ENCODE measurements at regions not wholly inside any gene's neighbourhood (a gene's known extent, or its start where the extent isn't known, plus 50 kb on each side); places are given as distances from the start of the nearest gene placed in this dataset.

DNA sequence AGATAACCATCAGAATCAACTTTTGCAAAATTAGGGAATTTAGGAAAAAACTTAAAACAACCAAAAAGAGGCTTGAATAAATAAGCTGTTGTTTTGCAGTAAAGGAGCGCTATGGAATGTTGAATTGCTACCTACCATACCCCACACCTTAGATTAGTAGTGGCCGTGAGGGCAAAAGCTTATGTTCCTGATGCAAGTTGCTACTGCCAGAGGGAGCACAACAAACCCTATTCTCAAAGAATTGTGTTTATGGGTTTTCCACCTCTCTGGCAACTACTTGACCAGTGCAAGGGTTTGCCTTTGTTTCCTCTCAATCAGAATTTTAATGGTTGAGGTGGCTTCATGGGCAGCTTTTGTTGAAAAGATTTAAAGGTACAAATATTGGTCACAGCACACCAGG, 268.1 kb downstream of the LAS1L start:
- TF ChIP-seq, protein P1, sequence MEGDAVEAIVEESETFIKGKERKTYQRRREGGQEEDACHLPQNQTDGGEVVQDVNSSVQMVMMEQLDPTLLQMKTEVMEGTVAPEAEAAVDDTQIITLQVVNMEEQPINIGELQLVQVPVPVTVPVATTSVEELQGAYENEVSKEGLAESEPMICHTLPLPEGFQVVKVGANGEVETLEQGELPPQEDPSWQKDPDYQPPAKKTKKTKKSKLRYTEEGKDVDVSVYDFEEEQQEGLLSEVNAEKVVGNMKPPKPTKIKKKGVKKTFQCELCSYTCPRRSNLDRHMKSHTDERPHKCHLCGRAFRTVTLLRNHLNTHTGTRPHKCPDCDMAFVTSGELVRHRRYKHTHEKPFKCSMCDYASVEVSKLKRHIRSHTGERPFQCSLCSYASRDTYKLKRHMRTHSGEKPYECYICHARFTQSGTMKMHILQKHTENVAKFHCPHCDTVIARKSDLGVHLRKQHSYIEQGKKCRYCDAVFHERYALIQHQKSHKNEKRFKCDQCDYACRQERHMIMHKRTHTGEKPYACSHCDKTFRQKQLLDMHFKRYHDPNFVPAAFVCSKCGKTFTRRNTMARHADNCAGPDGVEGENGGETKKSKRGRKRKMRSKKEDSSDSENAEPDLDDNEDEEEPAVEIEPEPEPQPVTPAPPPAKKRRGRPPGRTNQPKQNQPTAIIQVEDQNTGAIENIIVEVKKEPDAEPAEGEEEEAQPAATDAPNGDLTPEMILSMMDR (IDR thresholded peaks at IDR 0.05; ENCODE audit: low read length) = no peak
- no peak for TF ChIP-seq EZH2 (IDR thresholded peaks at IDR 0.05; ENCODE audit: borderline replicate concordance, low read length)
